GM19239 (cell line): ENCODE measurements at regions not wholly inside any gene's neighbourhood (a gene's known extent, or its start where the extent isn't known, plus 50 kb on each side); places are given as distances from the start of the nearest gene placed in this dataset.
A peak's percentile ranks its signal among the peaks of the same experiment; 100 is the strongest.
"Not testable (repeated sequence)": the region's sequence is repeated elsewhere in the genome, so short reads cannot be mapped to it uniquely, and the experiment has no call there.

Source experiments
- DNase-seq: peaks from one replicate; pipeline ENCODE4 v3.0.0; 2011; ENCODE audit warnings: low spot score; ENCODE audit not compliant: insufficient read length
- FAIRE-seq: peaks from 2 replicates; lab custom pipeline; 2011; peaks lifted over from hg19 to GRCh38; lab: Jason Lieb, UNC

DNA sequence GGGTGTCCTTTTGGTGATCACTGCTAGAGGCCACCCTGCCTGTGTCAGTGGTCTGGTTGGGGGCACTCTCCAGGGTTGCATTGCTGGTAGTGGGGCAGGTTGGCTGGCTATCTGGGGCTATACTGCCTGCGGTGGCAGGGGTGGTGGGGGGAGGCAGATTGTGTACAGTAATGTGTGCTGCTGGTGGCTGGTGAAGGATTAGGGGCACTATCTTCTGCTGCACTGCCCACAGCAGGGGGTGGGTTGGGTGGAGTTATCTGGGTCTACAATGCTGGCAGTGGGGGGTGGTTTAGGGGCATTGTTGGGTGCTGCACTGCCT lies 204.0 kb upstream of the WSB1 start:
- FAIRE-seq (no peak), DNase-seq (no peak)

- DNase-seq, FAIRE-seq: not testable (repeated sequence)
Measured at GRCh38 chr17:27090450-27091042, 203.4 kb upstream of the WSB1 start.

DNA sequence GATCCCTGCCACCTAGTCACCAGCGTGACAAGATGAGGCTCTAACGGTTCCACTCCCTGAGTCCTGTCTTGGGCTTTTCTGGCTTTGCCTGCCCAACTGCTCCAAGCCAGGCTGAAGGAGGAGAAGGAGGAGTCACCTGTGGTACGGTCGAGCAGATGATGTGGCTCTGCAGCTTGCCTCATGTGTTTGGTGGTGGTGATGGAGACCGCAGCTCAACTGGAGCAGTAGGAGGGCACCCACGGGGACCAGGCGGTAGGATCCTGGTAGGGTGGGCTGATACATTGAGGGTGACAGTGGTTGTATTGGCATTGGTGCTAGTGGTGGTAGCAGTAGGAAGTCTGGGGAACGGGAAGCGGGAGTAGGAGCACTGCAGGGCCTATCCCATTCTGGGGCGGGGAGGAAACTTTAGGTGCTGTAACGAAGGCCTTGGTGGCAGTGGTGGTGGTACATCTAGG lies 202.8 kb upstream of the WSB1 start:
- FAIRE-seq = no peak
- no peak for DNase-seq

- not testable (repeated sequence) for DNase-seq, FAIRE-seq
Measured at GRCh38 chr17:27094179-27094578, 199.7 kb upstream of the WSB1 start.

DNA sequence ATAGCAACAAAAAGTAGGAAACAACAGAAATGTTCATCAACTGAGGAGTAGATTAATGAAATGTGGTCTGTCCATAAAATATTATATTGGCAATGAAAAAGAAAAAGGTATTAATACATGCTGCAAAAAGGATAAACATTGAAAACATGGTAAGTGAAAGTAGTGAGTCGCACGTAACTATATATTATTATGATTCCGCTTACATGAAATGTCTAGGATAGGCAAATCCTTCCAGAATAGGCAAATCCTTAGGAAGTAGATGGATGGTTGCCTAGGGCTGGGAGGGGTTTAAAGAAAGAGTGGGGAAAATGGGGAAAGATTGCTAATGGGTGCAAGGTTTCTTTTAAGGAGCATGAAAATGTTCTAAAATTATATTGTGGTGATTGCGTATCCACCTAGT lies 198.1 kb upstream of the WSB1 start:
- DNase-seq, FAIRE-seq: not testable (repeated sequence)

GRCh38 chr17:27099266-27099665 lies 194.6 kb upstream of the WSB1 start:
- FAIRE-seq, DNase-seq: not testable (repeated sequence)

GRCh38 chr17:27104605-27105221 lies 189.2 kb upstream of the WSB1 start:
- FAIRE-seq, DNase-seq: not testable (repeated sequence)

DNA sequence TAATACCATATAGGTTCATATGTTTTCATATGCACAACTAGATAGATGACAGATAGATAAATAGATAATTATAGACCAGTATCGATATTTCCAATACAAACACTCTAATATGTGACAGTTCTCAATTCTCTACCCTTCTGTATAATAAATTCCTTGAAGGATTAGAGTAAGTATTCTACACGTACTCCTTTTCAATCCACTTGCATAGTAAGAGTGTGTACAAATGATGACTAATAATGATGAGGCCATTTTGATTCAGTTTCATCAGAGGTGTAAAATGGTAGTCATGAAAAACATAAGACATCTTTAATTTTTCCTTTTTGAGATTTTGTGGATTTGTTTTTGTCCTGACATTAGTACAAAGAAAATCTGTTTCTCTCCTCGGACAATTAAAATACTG lies 188.3 kb upstream of the WSB1 start:
- FAIRE-seq (no peak), DNase-seq (no peak)

DNA sequence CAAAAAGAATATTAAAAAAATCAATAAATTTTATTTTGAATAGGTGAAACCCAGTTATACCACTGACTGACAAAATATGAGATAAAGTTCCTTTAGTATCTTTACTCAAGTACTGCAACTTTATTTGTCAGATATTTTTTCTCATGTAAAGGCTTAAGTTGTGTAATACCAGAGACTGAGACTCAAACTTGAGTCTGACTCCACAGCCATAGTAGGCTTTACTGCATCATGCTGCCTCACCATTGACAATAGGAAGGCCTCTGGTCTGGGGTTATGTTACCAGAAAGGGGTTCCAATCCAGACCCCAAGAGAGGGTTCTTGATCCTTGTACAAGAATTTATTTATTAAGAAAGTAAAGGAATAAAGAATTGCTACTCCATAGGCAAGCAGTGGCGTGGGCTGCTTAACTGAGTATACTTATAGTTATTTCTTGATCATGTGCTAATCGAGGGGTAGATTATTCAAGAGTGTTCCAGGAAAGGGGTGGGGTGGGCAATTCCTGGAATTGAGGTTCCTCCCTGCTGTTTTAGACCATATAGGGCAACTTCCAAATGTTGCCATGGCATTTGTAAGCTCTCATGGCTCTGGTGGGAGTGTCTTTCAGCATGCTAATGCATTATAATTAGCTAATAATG lies 187.4 kb upstream of the WSB1 start:
- FAIRE-seq = no peak
- no peak for DNase-seq

GRCh38 chr17:27106982-27107360 lies 186.9 kb upstream of the WSB1 start:
- FAIRE-seq (no peak), DNase-seq (no peak)

DNA sequence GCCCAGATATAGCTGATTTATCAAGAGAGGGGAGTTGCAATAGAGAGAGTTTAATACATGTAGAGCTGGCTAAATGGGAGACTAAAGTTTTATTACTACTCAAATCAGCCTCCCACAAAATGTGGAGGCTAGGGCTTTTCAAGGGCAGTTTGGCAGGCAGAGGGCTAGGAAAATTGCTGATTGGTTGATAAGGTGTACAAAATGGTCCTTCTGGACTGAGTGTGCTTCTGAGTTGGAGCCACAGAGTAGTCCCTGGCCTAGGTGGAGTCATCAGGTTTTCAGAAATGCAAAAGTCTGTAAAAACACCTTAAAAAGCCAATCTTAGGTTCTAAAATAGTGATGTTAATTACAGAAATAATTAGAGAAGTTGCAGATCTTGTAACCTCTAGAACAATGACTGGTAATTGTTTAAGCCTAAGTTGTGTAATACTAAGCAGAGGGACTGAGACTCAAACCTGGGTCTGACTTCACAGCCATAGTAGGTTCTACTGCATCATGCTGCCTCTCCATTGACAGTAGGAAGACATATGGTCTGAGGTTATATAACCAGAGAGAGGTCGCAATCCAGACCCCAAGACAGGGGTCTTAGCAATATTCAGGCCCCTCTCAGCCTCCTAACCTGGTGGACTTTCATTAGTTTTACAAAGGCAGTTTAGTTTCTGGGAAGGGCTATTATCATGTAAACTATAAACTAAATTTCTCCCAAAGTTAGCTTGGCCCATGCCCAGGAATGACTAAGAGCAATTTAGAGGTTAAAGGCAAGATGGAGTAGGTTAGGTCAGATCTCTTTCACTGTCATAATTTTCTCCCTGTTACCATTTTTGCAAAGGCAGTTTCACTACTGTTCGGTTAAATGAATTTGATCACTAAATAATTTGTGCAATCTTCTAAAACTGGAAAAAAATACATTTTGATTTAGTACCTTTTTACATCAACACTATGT lies 186.3 kb upstream of the WSB1 start:
- FAIRE-seq, DNase-seq: not testable (repeated sequence)

GRCh38 chr17:27109346-27109745 lies 184.6 kb upstream of the WSB1 start:
- FAIRE-seq (no peak), DNase-seq (no peak)

DNA sequence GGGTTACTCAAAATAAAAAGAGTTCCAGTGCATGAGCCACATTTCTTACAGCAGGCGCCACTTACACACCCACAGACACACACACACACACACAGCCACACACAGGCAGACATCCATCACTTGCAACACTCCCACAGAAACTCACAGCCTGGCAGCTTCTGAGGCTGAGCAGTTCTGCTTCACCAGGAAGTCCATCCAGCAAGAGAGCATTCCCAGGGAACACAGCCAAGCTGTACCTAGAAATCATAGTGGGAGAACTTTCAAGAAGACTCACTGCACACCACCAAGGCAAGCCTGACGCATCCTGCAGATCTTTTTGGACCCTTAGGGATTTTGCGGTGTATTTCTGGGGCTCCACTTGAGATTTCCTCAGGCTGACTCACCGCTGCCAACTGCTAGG lies 140.9 kb upstream of the WSB1 start:
- DNase-seq (no peak), FAIRE-seq (no peak)

DNA sequence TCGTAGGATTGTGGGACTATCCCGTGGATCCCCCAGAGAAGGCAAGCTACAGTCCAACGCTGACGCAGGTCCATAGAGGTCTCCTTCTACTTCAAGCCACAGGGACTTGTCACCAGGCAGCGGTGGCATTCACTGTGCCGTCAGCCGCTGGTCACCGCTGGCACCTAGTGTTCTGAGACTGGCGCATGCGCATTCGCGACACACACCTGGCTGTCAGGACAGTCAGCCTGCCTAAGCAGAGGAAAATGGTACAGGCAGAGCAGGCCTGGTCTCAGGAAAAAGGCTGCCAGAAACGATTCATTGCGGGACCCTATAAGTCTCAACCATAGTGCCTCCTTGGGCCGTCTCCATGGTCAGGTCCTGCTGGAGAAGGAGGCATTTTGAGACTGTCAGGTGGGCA lies 138.0 kb upstream of the WSB1 start:
- DNase-seq = no peak
- no peak for FAIRE-seq

DNA sequence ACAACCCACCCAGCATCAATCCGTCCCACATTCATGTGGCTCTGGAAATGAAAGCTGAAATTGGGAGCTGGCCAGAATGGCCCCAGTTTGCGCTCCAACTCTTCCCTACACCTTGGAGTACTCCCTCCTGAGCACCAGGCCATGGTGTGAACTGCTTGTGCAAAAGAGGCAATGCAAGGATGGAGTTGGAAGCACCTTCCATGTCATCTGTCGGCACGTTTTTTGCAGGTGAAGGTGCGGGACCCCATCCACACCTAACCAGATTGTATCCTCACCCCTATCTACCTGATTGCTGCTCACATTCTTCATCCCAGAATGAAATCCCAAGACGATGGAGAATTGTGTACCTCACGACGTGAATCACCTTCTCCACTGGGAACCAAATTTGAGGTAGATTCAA lies 136.6 kb upstream of the WSB1 start:
- FAIRE-seq (no peak), DNase-seq (no peak)

DNA sequence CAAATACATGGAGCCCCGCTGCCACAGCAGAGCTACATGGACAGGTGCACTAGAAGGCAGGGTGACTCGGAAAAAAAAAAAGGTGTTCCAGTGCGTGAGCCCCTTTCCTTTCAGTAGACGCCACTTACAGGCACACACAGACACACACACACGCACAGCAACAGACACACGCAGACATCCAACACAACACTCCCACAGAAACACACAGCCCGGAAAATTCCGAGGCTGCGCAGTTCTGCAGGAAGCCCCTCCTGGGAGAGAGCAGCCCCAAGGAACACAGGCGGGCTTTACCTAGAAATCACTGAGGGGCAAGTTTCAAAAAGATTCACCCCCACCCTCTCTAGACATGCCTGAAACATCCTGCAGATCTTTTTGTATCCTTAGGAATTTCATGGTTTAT lies 136.0 kb upstream of the WSB1 start:
- FAIRE-seq (no peak), DNase-seq (no peak)

DNA sequence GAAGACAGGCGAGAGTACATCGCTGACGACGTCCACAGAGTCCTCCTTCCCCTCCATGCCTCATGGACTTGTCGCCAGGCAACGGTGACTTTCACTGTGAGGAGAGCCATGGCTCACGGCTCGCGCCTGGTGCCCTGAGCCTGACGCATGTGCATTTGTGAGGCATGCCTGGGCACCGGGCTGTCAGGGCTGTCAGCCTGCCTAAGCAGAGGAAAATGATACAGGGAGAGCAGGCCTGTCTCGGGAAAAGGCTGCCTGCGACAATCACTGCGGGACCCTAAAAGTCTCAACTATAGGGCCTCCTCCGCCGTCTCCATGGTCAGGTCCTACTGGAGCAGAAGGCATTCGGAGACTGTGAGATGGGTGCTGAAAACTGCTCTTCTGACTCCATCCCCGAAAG lies 135.5 kb upstream of the WSB1 start:
- FAIRE-seq (no peak), DNase-seq (no peak)

DNA sequence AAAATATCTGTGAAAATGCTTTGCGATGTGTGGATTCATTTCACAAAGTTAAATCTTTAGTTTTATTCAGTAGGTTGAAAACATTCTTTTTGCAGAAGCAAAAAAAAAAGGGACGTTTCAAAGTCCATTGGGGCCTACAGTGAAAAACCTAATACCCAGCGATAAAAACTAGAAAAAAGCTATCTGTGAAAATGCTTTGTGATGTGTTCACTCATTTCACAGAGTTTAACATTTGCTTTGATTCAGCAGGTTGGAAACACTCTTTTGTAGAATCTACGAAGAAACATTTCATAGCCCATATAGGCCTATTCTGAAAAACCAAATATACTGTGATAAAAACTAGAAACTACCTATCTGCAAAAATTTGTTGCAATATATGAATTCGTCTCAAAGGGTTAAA lies 113.6 kb upstream of the WSB1 start:
- FAIRE-seq = no peak
- DNase-seq = no peak

GRCh38 chr17:27181379-27181925 lies 112.5 kb upstream of the WSB1 start:
- FAIRE-seq = peak; percentile 33
- DNase-seq = not testable (repeated sequence)

GRCh38 chr17:27181935-27182334 lies 112.0 kb upstream of the WSB1 start:
- DNase-seq (no peak), FAIRE-seq (no peak)
